ENCODE measurements at regions not wholly inside any gene's neighbourhood (a gene's known extent, or its start where the extent isn't known, plus 50 kb on each side); places are given as distances from the start of the nearest gene placed in this dataset.

GRCh38 chr12:61891632-61892031 is 368.6 kb upstream of the USP15 start:
- no peak for DNase-seq (ENCODE audit: low read depth in 2 of 2)

GRCh38 chr12:61894168-61894567 is 366.0 kb upstream of the USP15 start:
- DNase-seq (ENCODE audit: low read depth in 2 of 2): no peak

- DNase-seq (ENCODE audit: low read depth in 2 of 2): no peak
These were observed 363.8 kb upstream of the USP15 start for GRCh38 chr12:61896436-61896835.

DNA sequence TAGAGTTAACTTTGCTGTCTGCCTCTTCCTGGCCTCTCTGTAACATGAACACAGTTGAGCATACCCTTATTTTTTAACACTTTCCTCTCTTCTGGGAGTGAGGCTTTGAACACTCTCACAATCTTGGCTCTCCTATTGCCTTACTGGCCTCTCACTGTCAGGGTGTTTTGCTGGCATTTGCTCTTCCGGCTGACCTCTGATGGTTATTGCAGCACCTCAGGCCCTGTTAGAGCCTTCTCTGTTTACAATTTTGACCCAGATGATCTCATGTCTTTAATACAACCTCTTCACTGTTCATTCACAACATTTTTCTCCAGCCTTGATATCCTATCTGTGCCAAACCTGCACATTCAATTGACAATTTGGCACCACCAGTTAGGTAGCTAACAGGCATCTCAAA is 357.8 kb upstream of the USP15 start:
- DNase-seq (ENCODE audit: low read depth in 2 of 2): no peak

- DNase-seq (ENCODE audit: low read depth in 2 of 2): no peak
These were observed 349.1 kb upstream of the USP15 start for GRCh38 chr12:61911113-61911512.

- DNase-seq (ENCODE audit: low read depth in 2 of 2): no peak
These were observed 344.8 kb upstream of the USP15 start for GRCh38 chr12:61915420-61915819.

GRCh38 chr12:61916831-61917230 is 343.4 kb upstream of the USP15 start:
- no peak for DNase-seq (ENCODE audit: low read depth in 2 of 2)

- DNase-seq (ENCODE audit: low read depth in 2 of 2): no peak
These were observed 340.5 kb upstream of the USP15 start for GRCh38 chr12:61919686-61920085.

DNA sequence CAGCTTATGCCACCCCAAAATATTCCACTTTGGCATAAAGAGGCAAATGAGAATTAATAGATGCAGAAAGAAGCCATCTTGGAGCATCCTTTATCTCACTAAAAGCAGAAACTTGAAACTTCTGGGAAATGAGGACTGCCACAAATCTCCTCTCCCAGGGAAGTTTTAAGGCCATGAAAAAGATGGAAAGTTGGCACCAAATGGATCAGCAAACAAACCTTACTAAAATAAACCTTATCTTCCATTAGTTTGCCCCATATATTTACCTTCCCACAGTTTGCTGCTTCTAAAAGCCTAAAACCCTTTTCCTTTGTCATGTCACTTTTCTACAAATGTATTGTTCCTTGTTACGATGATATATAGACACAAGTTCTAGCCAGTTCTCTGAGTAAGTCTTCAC is 340.0 kb upstream of the USP15 start:
- no peak for DNase-seq (ENCODE audit: low read depth in 2 of 2)

GRCh38 chr12:61923152-61923551 is 337.1 kb upstream of the USP15 start:
- no peak for DNase-seq (ENCODE audit: low read depth in 2 of 2)

- no peak for DNase-seq (ENCODE audit: low read depth in 2 of 2)
These were observed 325.6 kb upstream of the USP15 start for GRCh38 chr12:61934564-61934963.

DNA sequence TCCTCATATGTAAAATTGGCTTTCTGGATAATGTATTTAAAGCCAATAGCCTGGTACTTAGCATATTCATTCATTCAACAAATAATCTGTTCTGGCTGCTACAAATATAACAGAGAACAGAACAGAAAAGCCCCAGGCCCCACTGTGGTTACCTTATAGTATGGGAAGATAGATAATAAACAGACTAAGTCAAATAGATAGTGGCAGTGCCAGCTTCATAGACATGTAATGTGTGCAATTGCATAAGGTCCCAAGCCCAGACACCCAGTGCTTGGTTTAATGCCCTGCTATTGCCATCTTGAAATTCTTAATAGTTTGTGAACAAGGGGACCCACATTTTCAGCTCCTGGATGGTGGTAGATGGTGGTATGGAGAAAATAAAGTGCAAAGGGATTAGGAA is 320.2 kb upstream of the USP15 start:
- no peak for DNase-seq (ENCODE audit: low read depth in 2 of 2)

GRCh38 chr12:61956545-61956944 is 303.7 kb upstream of the USP15 start:
- DNase-seq (ENCODE audit: low read depth in 2 of 2): no peak

GRCh38 chr12:61974461-61974860 is 285.7 kb upstream of the USP15 start:
- DNase-seq (ENCODE audit: low read depth in 2 of 2): no peak

- no peak for DNase-seq (ENCODE audit: low read depth in 2 of 2)
These were observed 274.4 kb upstream of the USP15 start for GRCh38 chr12:61985830-61986229.

- no peak for DNase-seq (ENCODE audit: low read depth in 2 of 2)
These were observed 273.0 kb upstream of the USP15 start for GRCh38 chr12:61987173-61987572.

DNA sequence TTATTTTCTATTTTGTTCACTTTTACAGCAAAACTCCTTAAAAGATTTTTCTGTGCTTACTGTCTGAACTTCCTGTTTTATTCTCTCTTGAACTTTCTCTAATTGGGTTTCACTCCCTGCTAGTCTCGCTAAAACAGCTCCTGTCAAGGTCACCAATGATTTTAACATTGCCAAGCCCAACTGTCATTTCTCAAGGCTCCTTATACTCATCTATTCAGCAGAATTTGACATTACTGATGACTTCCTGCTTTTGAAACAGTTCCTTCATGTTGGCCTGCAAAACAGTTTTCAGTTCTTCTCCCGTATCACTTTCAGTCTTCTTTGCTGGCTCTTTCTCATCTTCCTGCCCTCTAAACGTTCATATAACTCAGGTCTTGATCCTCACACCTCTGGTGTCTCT is 268.5 kb upstream of the USP15 start:
- no peak for DNase-seq (ENCODE audit: low read depth in 2 of 2)

- DNase-seq (ENCODE audit: low read depth in 2 of 2): no peak
These were observed 266.4 kb upstream of the USP15 start for GRCh38 chr12:61993734-61994345.

DNA sequence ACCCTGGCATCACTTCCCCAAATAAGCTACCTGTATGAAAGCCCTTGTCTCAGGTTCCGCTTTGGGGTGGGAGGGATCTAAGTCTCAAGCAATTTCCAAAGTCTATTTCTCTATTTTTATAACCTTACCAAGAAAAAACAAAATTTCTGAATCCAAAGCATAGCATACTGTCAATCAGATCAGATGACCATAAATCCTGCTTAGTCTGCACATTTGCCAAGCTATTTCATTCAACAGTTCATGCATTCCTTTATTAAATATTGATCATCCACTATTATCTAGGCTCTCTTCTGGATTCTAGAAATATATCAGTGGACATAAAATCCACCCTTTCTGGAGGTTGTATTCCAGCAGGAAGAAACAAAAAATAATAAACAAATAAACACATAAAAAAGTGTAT is 263.5 kb upstream of the USP15 start:
- no peak for DNase-seq (ENCODE audit: low read depth in 2 of 2)

GRCh38 chr12:61998791-61999190 is 261.4 kb upstream of the USP15 start:
- no peak for DNase-seq (ENCODE audit: low read depth in 2 of 2)

DNA sequence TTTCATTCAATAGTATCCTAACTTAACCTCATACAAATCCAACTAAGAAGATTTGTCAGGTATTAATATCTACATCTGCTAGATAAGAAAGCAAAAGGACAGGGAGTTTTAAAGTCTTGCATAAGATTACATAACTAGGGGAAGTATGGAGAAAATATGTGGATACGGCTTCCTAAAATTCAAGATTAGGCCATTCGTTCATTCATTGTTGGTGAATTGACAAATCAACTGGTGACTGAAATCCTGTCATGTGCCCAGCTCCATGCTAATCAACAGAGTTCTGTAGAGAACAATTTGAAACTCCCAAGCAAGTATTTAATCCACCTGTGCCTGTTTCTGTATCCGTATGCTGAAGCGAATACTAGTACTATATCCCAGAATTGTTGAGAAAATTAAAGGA is 260.9 kb upstream of the USP15 start:
- no peak for DNase-seq (ENCODE audit: low read depth in 2 of 2)

- no peak for DNase-seq (ENCODE audit: low read depth in 2 of 2)
These were observed 258.8 kb upstream of the USP15 start for GRCh38 chr12:62001424-62001823.

DNA sequence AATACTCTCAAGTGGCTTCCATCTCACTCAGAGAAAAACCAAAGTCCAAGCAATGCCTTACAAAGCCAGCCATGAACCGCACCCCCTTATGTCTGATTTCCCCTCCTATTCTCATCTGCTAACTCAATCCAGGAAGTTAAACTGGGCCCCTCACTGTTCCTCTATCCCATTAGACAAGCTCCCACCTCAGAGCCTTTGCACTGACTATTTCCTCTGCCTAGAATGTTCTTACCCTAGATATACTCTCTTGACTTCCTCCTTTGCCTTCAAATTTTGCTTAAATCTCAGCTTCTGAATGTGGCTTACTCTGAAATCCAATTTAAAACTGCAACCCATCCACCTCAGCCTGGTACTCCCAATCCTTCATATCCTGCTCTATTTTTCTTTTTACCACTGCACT is 257.0 kb upstream of the USP15 start:
- no peak for DNase-seq (ENCODE audit: low read depth in 2 of 2)

DNA sequence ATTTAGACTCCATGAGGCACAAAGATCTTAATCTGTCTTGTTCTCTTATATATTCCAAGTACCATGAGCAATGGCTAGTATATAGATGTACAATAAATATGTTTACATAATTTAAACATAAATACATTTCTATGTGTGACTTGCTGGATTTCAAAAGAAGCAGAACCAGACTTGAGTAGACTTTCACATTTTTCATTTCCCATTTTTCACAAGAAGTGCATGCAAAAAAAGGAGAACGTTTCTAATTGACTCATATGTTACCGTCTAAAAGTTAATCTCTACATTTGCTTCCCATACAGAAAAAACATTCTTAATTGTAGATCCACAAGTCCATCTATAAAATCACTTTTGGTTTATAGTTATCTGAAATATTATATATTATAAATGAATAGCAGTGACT is 256.5 kb upstream of the USP15 start:
- no peak for DNase-seq (ENCODE audit: low read depth in 2 of 2)

DNA sequence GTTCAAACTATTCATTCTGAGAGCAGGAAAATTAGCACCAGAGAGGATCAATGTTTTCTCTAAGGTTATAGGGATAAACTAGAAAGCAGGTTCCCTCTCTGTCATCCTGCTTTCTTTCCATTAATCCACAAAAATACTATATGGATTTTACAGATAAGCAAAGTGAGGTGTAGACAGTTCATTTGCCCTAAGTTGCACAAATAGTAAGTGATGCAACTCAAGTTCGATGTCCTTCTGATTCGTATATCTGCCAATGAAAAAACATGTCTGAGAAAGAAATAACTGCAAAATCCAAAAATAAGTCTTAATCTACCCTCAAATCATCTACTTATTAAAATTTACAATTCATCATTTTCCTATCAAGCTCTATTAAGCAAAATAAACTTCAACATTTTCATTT is 254.6 kb upstream of the USP15 start:
- DNase-seq (ENCODE audit: low read depth in 2 of 2): no peak

Data from stimulated activated CD8-positive, alpha-beta memory T cell treated with anti-CD3 and anti-CD28 coated beads, Interleukin-15, amount 100 ng/mL, for 48 hours (primary cell).